Keratinocyte (primary cell): ENCODE measurements at regions not wholly inside any gene's neighbourhood (a gene's known extent, or its start where the extent isn't known, plus 50 kb on each side); places are given as distances from the start of the nearest gene placed in this dataset.

Source experiments
- DNase-seq: peaks from one replicate; pipeline ENCODE4 v3.0.0-alpha.2; 2011; ENCODE audit warnings: low read depth, missing footprints, low spot score
- FAIRE-seq: peaks from 2 replicates; lab custom pipeline; 2011; peaks lifted over from hg19 to GRCh38; lab: Jason Lieb, UNC
- H2AFZ ChIP-seq: 2 replicates; pipeline ENCODE4 v1.6.0; 2012; ENCODE audit warnings: low read length, control low read depth, inconsistent platforms; ENCODE audit not compliant: control insufficient read depth
- H3K27ac ChIP-seq: 2 replicates; pipeline ENCODE4 v1.5.1; 2011; ENCODE audit warnings: low read length; ENCODE audit not compliant: control insufficient read depth, insufficient read depth
- H3K27me3 ChIP-seq: 3 replicates; pipeline ENCODE4 v1.6.0; 2011; ENCODE audit warnings: low read length; ENCODE audit not compliant: control insufficient read depth, insufficient read depth; ENCODE audit errors: extremely low read depth
- H3K36me3 ChIP-seq, 2 experiments: 2 replicates in 1 of 2; 3 replicates in 1 of 2; pipeline ENCODE4 v1.5.1; 2011; ENCODE audit warnings: low read length in 2 of 2, mild to moderate bottlenecking in 1 of 2; ENCODE audit not compliant: control insufficient read depth in 2 of 2, insufficient read depth in 2 of 2; ENCODE audit errors: extremely low read depth in 1 of 2
- H3K4me1 ChIP-seq: 3 replicates; pipeline ENCODE4 v1.5.1; 2011; ENCODE audit warnings: low read length; ENCODE audit not compliant: control insufficient read depth, insufficient read depth; ENCODE audit errors: extremely low read depth
- H3K4me2 ChIP-seq: 3 replicates; pipeline ENCODE4 v1.6.0; 2011; ENCODE audit warnings: low read depth, low read length; ENCODE audit not compliant: control insufficient read depth, insufficient read depth; ENCODE audit errors: extremely low read depth
- H3K4me3 ChIP-seq, 3 experiments: fragments of 200-600 bp in 1 of 3; sonication (generic) in 1 of 3; 2 replicates in 2 of 3; 3 replicates in 1 of 3; pipeline ENCODE4 v1.5.1; 2011 to 2016; ENCODE audit warnings: low read length in 3 of 3, mild to moderate bottlenecking in 3 of 3, control low read depth in 2 of 3, inconsistent platforms in 1 of 3, low read depth in 1 of 3, mixed read lengths in 1 of 3, mixed run types in 1 of 3, moderate library complexity in 1 of 3; ENCODE audit not compliant: control insufficient read depth in 2 of 3, insufficient read depth in 2 of 3; ENCODE audit errors: extremely low read depth in 1 of 3
- H3K79me2 ChIP-seq: 2 replicates; pipeline ENCODE4 v1.6.0; 2012; ENCODE audit warnings: low read length; ENCODE audit not compliant: control insufficient read depth, insufficient read depth
- H3K9ac ChIP-seq: 3 replicates; pipeline ENCODE4 v1.6.0; 2011; ENCODE audit warnings: low read length; ENCODE audit not compliant: control insufficient read depth, insufficient read depth; ENCODE audit errors: extremely low read depth
- H3K9me1 ChIP-seq: 3 replicates; pipeline ENCODE4 v1.6.0; 2011; ENCODE audit warnings: low read length; ENCODE audit not compliant: control insufficient read depth, insufficient read depth; ENCODE audit errors: extremely low read depth
- H3K9me3 ChIP-seq: 2 replicates; pipeline ENCODE4 v1.5.1; 2012; ENCODE audit warnings: low read depth, low read length; ENCODE audit not compliant: control insufficient read depth
- H4K20me1 ChIP-seq: 3 replicates; pipeline ENCODE4 v1.6.0; 2011; ENCODE audit warnings: low read length; ENCODE audit not compliant: control insufficient read depth, insufficient read depth; ENCODE audit errors: extremely low read depth
- EZH2 ChIP-seq: IDR thresholded peaks from one replicate; pipeline ENCODE4 v1.6.1; 2012; ENCODE audit warnings: inconsistent platforms, mild to moderate bottlenecking, low read length, moderate library complexity
- dilution Hi-C: fragments of 300-500 bp; cut with MboI; formaldehyde crosslinking; loops from one replicate; pipeline ENCODE4 v1.7.0; 2020; ENCODE audit warnings: low sequenced_read_pairs; ENCODE audit not compliant: extremely low pct_ligation_motif_present
- TF ChIP-seq, protein P1 (sequence below), 3 experiments: IDR thresholded peaks in 1 of 3; conservative IDR thresholded peaks in 1 of 3; optimal IDR thresholded peaks in 1 of 3; 2 replicates in 2 of 3; 3 replicates in 1 of 3; pipeline versions ENCODE3 to v1.5.1; 2011; ENCODE audit warnings: low read length in 3 of 3, mild to moderate bottlenecking in 3 of 3, moderate library complexity in 2 of 3, control low read depth in 1 of 3, inconsistent platforms in 1 of 3; ENCODE audit not compliant: insufficient read depth in 2 of 3; ENCODE audit errors: extremely low read depth in 1 of 3

DNA sequence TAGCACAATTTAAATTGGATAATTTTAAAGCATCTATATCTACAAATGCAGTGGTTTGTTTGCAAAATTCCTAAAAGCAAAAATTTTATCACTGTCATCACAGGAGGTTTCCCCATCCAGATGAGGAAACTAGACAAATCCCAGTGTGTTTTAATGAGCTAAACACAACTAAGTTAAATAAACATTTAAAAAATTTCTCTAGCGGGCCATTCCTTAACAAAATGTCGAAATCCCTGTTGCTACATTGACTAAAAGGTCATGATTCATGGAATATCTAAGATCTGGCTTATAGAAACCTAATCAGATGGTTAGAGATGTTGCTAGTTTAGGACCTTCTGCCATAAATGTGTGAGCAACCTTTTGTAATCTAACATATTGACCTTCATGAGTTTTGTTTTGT is 107.3 kb upstream of the BDNF start:
- TF ChIP-seq, protein P1, sequence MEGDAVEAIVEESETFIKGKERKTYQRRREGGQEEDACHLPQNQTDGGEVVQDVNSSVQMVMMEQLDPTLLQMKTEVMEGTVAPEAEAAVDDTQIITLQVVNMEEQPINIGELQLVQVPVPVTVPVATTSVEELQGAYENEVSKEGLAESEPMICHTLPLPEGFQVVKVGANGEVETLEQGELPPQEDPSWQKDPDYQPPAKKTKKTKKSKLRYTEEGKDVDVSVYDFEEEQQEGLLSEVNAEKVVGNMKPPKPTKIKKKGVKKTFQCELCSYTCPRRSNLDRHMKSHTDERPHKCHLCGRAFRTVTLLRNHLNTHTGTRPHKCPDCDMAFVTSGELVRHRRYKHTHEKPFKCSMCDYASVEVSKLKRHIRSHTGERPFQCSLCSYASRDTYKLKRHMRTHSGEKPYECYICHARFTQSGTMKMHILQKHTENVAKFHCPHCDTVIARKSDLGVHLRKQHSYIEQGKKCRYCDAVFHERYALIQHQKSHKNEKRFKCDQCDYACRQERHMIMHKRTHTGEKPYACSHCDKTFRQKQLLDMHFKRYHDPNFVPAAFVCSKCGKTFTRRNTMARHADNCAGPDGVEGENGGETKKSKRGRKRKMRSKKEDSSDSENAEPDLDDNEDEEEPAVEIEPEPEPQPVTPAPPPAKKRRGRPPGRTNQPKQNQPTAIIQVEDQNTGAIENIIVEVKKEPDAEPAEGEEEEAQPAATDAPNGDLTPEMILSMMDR (optimal IDR thresholded peaks at IDR 0.05 in 1 of 3, IDR thresholded peaks at IDR 0.05 in 1 of 3, conservative IDR thresholded peaks at IDR 0.05 in 1 of 3; ENCODE audit: extremely low read depth in 1 of 3, insufficient read depth in 2 of 3, low read length in 3 of 3) = no peak
- TF ChIP-seq EZH2 = no peak
- Histone ChIP-seq H3K9ac (no peak overlapping the region), H3K9me1 (no peaks in the 10 kb centered on the region), H3K4me1 (no peaks in the 10 kb centered on the region), H3K4me3 (no peak overlapping the region), H4K20me1 (no peaks in the 10 kb centered on the region), H3K36me3 (no peaks in the 10 kb centered on the region), H3K4me2 (no peak overlapping the region), H3K9me3 (no peaks in the 10 kb centered on the region), H3K27ac (no peak overlapping the region), H2AFZ (no peak overlapping the region), H3K27me3 (no peaks in the 10 kb centered on the region), H3K79me2 (no peaks in the 10 kb centered on the region)
- DNase-seq (no peak), FAIRE-seq (no peak)
- dilution Hi-C loops = no loop called here

DNA sequence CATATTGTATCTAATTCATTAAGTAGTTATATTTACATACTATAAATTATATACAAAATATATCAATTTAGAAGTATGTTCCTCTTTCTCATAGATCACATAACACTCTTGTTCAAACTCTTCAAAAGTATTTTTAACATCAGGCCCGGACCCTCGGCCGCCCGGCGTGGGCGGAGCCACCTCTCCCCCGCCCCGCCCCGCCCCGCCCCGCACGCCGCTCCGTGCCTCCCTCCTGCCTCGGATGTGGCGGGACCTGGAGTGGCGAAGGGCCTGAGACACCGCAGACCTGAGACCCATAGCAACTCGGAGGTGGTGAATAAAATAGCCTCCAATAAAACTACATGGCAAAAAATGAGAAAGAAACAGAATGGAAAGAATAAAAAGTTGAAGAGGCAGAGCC is 105.9 kb upstream of the BDNF start:
- Histone ChIP-seq H4K20me1 (no peaks in the 10 kb centered on the region), H3K36me3 (no peaks in the 10 kb centered on the region), H3K27ac (no peak overlapping the region), H3K4me3 (no peak overlapping the region), H3K4me1 (no peaks in the 10 kb centered on the region), H3K9me3 (no peaks in the 10 kb centered on the region), H3K4me2 (no peak overlapping the region), H3K9me1 (no peaks in the 10 kb centered on the region), H2AFZ (no peak overlapping the region), H3K79me2 (no peaks in the 10 kb centered on the region), H3K27me3 (no peaks in the 10 kb centered on the region), H3K9ac (no peak overlapping the region)
- dilution Hi-C loops = no loop called here
- TF ChIP-seq, protein P1 (optimal IDR thresholded peaks at IDR 0.05 in 1 of 3, IDR thresholded peaks at IDR 0.05 in 1 of 3, conservative IDR thresholded peaks at IDR 0.05 in 1 of 3; ENCODE audit: extremely low read depth in 1 of 3, insufficient read depth in 2 of 3, low read length in 3 of 3) = no peak
- no peak for TF ChIP-seq EZH2
- FAIRE-seq = no peak
- no peak for DNase-seq
